Left renal cortex interstitium (tissue), 4 donors: ENCODE measurements at regions not wholly inside any gene's neighbourhood (a gene's known extent, or its start where the extent isn't known, plus 50 kb on each side); places are given as distances from the start of the nearest gene placed in this dataset.

Experiments used
- DNase-seq, 4 donors: peaks; one replicate each; pipeline ENCODE4 v3.0.0-alpha.2; 2013; ENCODE audit warnings: low read depth in 4 of 4, low spot score in 2 of 4, missing footprints in 1 of 4

GRCh38 chr18:68469049-68469625 is 245.8 kb downstream of the TMX3 start:
- no peak for DNase-seq

DNA sequence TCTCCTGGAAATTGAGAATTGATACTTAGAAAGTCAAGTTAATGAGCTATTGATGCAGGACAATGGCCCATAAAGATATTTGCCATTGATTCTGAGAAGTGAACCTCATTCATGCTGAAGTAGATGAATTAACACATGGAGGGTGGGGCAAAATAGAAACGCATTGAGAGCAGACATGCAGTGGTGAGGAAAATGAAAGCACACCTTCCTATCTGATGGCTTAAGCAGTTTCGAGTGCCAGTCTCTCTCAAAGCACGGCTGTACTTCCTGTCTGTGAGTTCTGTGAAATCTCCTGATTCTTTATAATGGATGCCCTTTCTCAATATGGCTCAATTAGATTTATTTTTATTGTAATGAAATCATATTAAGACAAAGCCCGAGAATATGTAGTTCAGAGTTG is 247.0 kb downstream of the TMX3 start:
- no peak for DNase-seq

DNA sequence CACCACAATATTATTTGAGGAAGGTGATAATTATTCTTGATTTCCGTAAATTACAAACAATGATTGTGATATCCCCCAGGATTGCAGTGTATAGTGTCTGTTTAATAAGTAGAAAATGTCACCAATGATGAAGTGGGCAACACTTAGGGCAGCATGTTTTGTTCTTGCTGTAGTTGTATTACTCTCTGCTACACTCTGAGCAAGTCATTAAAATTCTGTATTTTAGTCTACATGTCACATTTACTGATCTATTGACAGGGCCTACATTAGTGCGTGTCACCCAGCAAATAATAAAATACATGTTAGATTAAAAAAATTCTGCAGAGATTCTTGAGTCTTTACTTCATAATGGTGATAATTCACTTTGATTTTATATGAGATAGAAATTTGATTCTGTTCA is 247.6 kb downstream of the TMX3 start:
- no peak for DNase-seq

- no peak for DNase-seq
Observed at GRCh38 chr18:68466672-68467071, 248.2 kb downstream of the TMX3 start.

DNA sequence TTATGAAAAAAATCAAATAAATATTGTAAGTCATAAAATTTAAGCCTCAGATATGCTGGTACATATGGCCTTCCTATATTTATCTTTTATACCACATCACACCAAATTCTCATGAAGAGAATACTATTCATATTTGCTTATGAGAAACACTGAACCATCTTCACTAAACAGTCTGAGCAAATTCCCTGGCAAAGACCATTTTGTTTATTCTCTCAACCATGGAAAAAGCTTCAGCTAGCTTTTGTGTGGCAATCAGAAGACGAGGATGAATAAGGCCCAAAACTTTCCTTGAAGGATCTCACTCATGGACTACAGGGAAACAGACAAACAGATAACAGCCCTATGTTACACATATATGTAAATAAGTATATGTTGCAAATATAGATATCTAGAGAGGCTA is 252.1 kb downstream of the TMX3 start:
- DNase-seq, result no peak

GRCh38 chr18:68462148-68462547 is 252.8 kb downstream of the TMX3 start:
- no peak for DNase-seq

GRCh38 chr18:68461481-68462018 is 253.4 kb downstream of the TMX3 start:
- no peak for DNase-seq

DNA sequence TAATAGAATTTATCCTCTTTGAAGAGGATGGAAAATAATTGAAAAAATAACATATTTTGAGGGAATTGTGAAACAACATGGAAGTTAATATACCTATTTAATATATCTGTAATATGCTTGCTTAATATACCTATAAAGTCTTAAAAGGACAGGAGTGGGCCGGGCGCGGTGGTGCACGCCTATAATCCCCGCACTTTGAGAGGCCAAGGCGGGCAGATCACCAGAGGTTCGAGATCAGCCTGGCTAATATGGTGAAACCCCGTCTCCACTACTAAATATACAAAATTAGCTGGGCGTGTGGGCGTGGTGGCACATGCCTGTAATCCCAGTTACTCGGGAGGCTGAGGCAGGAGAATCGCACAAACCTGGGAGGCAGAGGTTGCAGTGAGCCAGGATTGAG is 254.9 kb downstream of the TMX3 start:
- no peak for DNase-seq

- DNase-seq, result no peak
Observed at GRCh38 chr18:68456985-68457384, 257.9 kb downstream of the TMX3 start.

GRCh38 chr18:68455229-68455603 is 259.7 kb downstream of the TMX3 start:
- DNase-seq, result no peak

DNA sequence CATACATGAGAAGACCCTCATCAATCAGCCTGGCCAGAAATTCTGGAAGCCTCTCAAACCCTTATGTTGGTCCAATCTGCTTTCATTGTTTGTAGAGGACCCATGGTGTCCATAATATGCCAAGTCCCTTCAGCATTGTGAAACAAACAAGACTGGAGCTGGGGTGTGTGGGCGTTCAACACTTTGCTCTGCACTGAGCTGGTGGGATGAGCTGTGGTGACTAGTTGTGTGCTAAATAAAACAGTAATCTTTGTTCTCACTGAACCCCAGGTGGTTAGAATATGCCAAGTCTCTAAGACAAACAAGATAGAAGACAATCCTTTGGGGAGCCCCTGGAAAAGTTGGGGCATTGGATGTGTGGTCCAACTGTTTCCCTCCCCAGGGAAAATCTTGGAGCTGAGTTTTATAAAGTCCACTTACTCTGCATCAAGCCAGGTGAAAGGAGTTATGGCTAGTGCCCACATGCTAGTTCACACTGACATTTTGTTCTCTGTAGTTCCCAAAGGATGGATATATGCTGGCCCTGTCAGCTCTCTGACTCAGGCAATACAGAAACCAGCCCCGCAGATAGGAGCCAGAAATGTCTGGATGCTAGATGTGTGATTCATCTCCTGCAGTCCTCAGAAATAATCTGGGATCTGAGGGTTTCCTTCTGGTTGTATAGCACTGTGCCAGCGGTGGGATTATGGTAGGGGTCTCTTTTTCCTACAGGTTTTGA is 260.2 kb downstream of the TMX3 start:
- DNase-seq, result no peak

DNA sequence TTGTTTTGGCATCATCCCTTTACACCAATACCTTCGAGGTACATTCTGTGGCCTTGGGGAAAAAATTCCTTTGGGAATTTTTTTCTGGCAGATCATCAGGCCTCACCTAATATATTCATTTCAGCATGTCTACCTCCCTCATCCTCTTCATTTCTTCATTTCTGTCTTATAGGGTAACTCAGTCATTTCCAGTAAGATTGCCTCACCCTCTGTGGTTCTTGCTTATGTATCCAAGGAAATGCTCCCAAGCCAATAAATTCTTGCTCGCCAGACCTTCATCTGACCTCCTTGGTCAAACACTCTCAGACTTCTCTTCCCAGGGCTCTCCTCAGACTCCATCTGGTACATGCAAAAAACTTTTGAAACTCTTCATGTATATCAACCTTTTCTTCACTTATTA is 265.6 kb downstream of the TMX3 start:
- DNase-seq, result no peak

GRCh38 chr18:68448736-68449135 is 266.2 kb downstream of the TMX3 start:
- DNase-seq, result no peak

GRCh38 chr18:68447286-68447685 is 267.6 kb downstream of the TMX3 start:
- no peak for DNase-seq

DNA sequence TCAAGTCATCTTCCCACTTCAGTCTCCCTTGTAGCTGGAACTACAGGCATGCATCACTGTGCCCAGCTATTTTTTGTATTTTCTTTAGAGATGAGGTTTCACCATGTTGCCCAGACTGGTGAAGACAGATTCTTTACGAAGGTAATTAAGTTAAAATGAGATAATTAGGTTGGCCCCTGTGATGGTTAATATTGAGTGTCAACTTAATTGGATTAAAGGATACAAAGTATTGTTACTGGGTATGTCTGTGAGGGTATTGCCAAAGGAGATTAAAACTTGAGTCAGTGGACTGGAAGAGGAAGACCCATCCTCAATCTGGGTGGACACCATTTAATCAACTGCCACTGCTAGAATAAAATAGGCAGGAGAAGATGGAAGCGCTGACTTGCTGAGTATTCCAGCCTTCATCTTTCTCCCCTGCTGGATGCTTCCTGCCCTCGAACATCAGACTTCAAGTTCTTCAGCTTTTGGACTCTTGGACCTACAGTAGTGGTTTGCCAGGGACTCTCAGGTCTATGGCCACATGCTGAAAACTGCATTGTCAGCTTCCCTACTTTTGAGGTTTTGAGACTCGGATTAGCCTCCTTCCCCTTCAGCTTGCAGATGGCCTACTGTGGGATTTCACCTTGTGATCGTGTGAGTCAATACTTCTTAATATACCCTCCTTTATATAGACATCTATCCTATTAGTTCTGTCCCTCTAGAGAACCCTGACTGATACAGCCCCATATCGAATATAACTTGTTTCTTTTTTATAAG is 269.1 kb downstream of the TMX3 start:
- no peak for DNase-seq

DNA sequence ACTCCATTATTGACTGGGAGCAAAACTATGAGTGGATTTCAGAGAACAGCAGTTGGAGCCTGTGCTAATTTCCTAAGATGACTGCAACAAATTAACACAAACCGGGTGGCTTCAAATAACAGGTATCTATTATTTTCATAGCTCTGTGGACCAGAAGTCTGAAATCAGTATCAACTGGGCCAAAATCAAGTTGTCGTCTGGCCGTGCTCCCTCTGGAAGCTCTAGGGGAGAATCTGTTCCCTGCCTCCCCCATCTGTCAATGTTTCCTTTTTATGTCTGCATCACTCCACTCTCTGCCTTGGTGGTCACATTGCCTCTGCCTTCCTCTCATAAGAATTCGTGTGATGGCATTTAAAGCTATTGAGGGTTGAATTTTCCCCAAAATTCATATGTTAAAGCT is 269.8 kb downstream of the TMX3 start:
- DNase-seq, result no peak

DNA sequence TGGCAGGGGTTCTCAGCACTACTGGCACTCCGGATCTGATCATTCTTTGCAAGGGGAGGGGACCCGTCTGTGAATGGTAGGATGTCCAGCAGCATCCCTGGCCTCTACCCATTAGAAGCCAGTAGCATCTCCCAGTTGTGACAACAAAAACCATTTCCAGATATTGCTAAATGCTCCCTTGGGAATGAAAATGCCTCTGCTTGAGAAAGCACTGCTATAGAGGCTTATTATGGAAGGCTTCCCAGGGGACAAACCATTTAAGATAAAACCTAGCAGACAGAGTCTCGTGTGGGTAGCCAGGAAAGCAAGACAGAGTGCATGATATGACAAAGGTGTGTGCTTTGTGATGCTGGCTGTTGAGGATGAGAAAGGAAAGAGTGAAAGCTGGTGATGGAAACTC is 273.7 kb downstream of the TMX3 start:
- no peak for DNase-seq

DNA sequence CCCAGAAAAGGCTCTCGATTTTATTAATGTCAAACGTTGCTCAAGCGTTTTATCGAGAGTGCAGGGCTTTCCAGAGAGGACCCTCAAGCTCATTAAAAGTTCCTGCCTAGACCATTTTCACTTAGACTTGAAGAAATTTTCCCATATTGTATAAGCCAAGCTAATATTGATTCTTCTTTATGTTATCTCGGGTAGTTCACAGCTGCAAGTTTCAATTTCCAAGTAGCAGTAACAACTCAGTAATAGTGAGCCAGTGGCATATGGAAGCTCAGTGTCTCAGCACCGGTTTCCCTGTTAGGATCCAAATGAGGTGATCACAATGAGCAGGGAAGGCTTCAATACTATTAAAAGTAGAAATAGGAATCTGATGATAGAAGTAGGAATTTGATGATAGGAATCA is 274.5 kb downstream of the TMX3 start:
- no peak for DNase-seq

DNA sequence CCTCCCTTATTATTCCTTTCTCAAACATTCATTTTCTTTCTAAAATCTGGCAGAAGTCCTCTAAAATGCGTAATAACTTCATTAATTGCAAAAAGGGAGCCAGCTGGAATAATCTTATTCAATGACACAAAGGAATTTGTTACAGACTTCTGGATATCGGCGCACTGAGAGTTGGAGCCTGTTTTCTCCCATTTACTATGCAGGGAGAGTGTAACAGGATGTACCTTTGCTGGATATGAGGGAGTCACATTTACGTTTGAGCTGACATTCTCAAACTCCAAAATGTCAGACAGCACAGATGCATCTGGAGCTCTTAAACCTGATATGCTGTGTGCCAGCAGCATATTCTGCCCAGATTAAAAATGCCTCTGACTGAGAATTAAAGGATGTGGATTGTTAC is 275.3 kb downstream of the TMX3 start:
- DNase-seq, result peak in 1 of 4 donors; percentile 14

DNA sequence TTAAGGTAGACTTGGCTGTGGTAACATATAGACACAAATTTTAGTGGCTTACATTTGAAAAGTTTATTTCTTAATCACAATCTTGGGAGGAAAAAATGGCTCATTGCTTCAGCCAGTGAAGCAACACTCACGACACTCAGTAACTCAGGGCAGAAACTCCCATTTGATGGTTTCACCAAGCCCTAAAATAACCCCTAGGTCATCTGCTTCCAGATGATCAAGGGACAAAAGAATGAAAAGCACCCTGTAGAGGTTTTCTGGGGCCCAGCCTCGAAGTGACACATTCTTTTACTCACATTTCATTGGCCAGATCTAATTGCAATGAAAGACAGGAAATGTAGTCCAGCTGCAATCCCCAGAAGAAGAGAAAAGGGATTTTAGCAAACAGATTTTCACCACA is 275.9 kb downstream of the TMX3 start:
- peak in 2 of 4 donors; percentile 11 to 14 for DNase-seq

GRCh38 chr18:68438536-68438935 is 276.4 kb downstream of the TMX3 start:
- DNase-seq, result no peak

DNA sequence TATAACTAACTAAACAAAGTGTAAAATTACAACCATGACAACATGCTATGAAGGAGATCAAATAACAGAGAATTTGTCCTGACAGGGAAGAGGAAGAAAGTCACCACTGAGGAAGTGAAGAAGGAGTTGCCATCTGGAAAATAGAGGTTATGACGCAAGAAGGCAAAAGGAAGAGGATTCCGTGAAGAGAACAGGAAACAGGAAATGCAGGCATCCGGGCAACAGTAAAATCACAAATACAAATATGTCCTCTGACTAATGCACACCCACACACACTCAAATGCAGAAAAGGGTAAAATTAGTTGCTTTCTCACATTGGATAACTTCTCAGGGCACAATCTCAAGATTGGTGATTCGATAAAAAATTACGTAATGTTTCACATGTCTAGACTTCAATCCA is 278.4 kb downstream of the TMX3 start:
- DNase-seq, result no peak
